IMR-90 (cell line): ENCODE measurements at regions not wholly inside any gene's neighbourhood (a gene's known extent, or its start where the extent isn't known, plus 50 kb on each side); places are given as distances from the start of the nearest gene placed in this dataset.

Experiments used
- ATAC-seq: fragments of 200-7000 bp; cut with Tn5 transposase; 2 replicates; pipeline ENCODE4 v1.9.1; 2020; ENCODE audit warnings: low read depth, mild to moderate bottlenecking, moderate library complexity
- BruUV-seq: library from RNA; stranded (reverse); fragments of 400-500 nt; replicated peaks from 2 replicates; lab custom pipeline; 2021; lab: Mats Ljungman, UMichigan
- CTCF ChIA-PET: fragments of 300-600 bp; formaldehyde crosslinking; extraction: SDS; loops from one replicate; lab custom pipeline; 2021; ENCODE audit warnings: antibody characterized with exemption; lab: Yijun Ruan, JAX
- POLR2A ChIA-PET: fragments of 300-600 bp; sonication (Branson Sonifier 250); formaldehyde crosslinking; loops from one replicate; lab custom pipeline; 2022; ENCODE audit warnings: antibody characterized with exemption; ENCODE audit not compliant: unreplicated experiment; lab: Charles Lee
- DNase-seq: peaks from one replicate; pipeline ENCODE4 v3.0.0; 2013
- H2AFZ ChIP-seq: replicated peaks from 2 replicates; pipeline ENCODE3; 2013; ENCODE audit warnings: low read length, mild to moderate bottlenecking; ENCODE audit not compliant: poor library complexity
- H2AK5ac ChIP-seq: 2 replicates; pipeline ENCODE4 v1.6.1; 2013; ENCODE audit warnings: low read depth, low read length, inconsistent platforms
- H2AK9ac ChIP-seq: replicated peaks from 2 replicates; pipeline ENCODE3; 2013; ENCODE audit warnings: mild to moderate bottlenecking, low read depth, low read length, moderate library complexity; ENCODE audit not compliant: poor library complexity
- H2BK120ac ChIP-seq: 2 replicates; pipeline ENCODE4 v1.6.1; 2013; ENCODE audit warnings: low read depth, low read length, inconsistent platforms
- H2BK15ac ChIP-seq: 3 replicates; pipeline ENCODE4 v1.6.1; 2013; ENCODE audit warnings: low read depth, low read length, inconsistent platforms
- H2BK20ac ChIP-seq: 2 replicates; pipeline ENCODE4 v1.6.1; 2013; ENCODE audit warnings: low read depth, mild to moderate bottlenecking, inconsistent platforms, low read length, moderate library complexity
- H2BK5ac ChIP-seq: 2 replicates; pipeline ENCODE4 v1.6.1; 2013; ENCODE audit warnings: mild to moderate bottlenecking, low read depth, low read length, inconsistent platforms; ENCODE audit not compliant: poor library complexity, severe bottlenecking
- H3K14ac ChIP-seq: replicated peaks from 2 replicates; pipeline ENCODE4 v1.6.1; 2013; ENCODE audit warnings: low read depth, low read length, inconsistent platforms
- H3K18ac ChIP-seq: 2 replicates; pipeline ENCODE4 v1.6.1; 2013; ENCODE audit warnings: low read depth, low read length, control low read depth
- H3K23ac ChIP-seq: 2 replicates; pipeline ENCODE4 v1.6.1; 2013; ENCODE audit warnings: low read depth, low read length, inconsistent platforms
- H3K27ac ChIP-seq: 2 replicates; pipeline ENCODE4 v1.5.1; 2013; ENCODE audit warnings: mild to moderate bottlenecking, control low read depth, low read length; ENCODE audit not compliant: insufficient read depth
- H3K27me3 ChIP-seq: 2 replicates; pipeline ENCODE4 v1.6.1; 2013; ENCODE audit warnings: low read length; ENCODE audit not compliant: control insufficient read depth, insufficient read depth
- H3K36me3 ChIP-seq: 2 replicates; pipeline ENCODE4 v1.6.1; 2013; ENCODE audit warnings: low read length, mixed read lengths; ENCODE audit not compliant: control insufficient read depth, insufficient read depth
- H3K4ac ChIP-seq: 2 replicates; pipeline ENCODE4 v1.6.1; 2013; ENCODE audit warnings: low read depth, low read length, inconsistent platforms
- H3K4me1 ChIP-seq: 2 replicates; pipeline ENCODE4 v1.6.1; 2013; ENCODE audit warnings: low read length, mixed read lengths; ENCODE audit not compliant: control insufficient read depth, insufficient read depth
- H3K4me2 ChIP-seq: 2 replicates; pipeline ENCODE4 v1.6.1; 2013; ENCODE audit warnings: low read depth, mild to moderate bottlenecking, control low read depth, low read length, moderate library complexity
- H3K4me3 ChIP-seq: 2 replicates; pipeline ENCODE4 v1.5.1; 2013; ENCODE audit warnings: low read depth, mild to moderate bottlenecking, control low read depth, low read length, moderate library complexity; ENCODE audit not compliant: insufficient read depth
- H3K56ac ChIP-seq: 2 replicates; pipeline ENCODE4 v1.6.1; 2013; ENCODE audit warnings: low read length, inconsistent platforms; ENCODE audit not compliant: insufficient read depth; ENCODE audit errors: extremely low read depth
- H3K79me1 ChIP-seq, 2 experiments: 2 replicates each; pipeline ENCODE4 v1.6.1; 2013; ENCODE audit warnings: low read length in 2 of 2, inconsistent platforms in 1 of 2, low read depth in 1 of 2
- H3K9ac ChIP-seq: 2 replicates; pipeline ENCODE4 v1.6.1; 2013; ENCODE audit warnings: low read depth, low read length, control low read depth
- H3K9me1 ChIP-seq: 2 replicates; pipeline ENCODE4 v1.6.1; 2013; ENCODE audit warnings: low read length, inconsistent platforms; ENCODE audit not compliant: insufficient read depth
- H3K9me3 ChIP-seq: 2 replicates; pipeline ENCODE4 v1.6.1; 2013; ENCODE audit warnings: low read length; ENCODE audit not compliant: control insufficient read depth, insufficient read depth
- H4K20me1 ChIP-seq: 2 replicates; pipeline ENCODE4 v1.6.1; 2013; ENCODE audit warnings: low read length, inconsistent platforms; ENCODE audit not compliant: insufficient read depth
- H4K5ac ChIP-seq: 2 replicates; pipeline ENCODE4 v1.6.1; 2013; ENCODE audit warnings: mild to moderate bottlenecking, low read depth, low read length, control low read depth
- H4K8ac ChIP-seq, 2 experiments: 2 replicates each; pipeline ENCODE4 v1.6.1; 2013; ENCODE audit warnings: low read depth in 2 of 2, low read length in 2 of 2, control low read depth in 1 of 2, inconsistent platforms in 1 of 2
- H4K91ac ChIP-seq: 2 replicates; pipeline ENCODE4 v1.6.1; 2013; ENCODE audit warnings: low read depth, low read length, inconsistent platforms; ENCODE audit not compliant: insufficient read depth
- BHLHE40 ChIP-seq: fragments of 150-350 bp; IDR thresholded peaks from 2 replicates; pipeline ENCODE4 v1.6.1; 2016; ENCODE audit warnings: mild to moderate bottlenecking, low read depth, low read length
- CEBPB ChIP-seq: IDR thresholded peaks from 2 replicates; pipeline ENCODE4 v1.6.1; 2012; ENCODE audit warnings: low read depth, low read length, improper control_type of control experiment
- ELK1 ChIP-seq: fragments of 150-350 bp; IDR thresholded peaks from 2 replicates; pipeline ENCODE4 v1.6.1; 2016; ENCODE audit warnings: low read depth, mild to moderate bottlenecking, low read length, moderate library complexity, borderline replicate concordance
- NFE2L2 ChIP-seq: fragments of 150-350 bp; IDR thresholded peaks from 2 replicates; pipeline ENCODE4 v1.6.1; 2016; ENCODE audit warnings: low read depth, mild to moderate bottlenecking, low read length
- RAD21 ChIP-seq: IDR thresholded peaks from 2 replicates; pipeline ENCODE4 v1.6.1; 2012; ENCODE audit warnings: low read length, improper control_type of control experiment
- SMC3 ChIP-seq: fragments of 150-350 bp; IDR thresholded peaks from 2 replicates; pipeline ENCODE4 v1.6.1; 2016; ENCODE audit warnings: low read depth, mild to moderate bottlenecking, antibody characterized with exemption, low read length, moderate library complexity
- WGBS, 2 experiments: methylation state at CpG; one replicate each; pipeline versions ENCODE4 v1.1.5 to v1.1.7; 2013; ENCODE audit warnings: missing lambda C conversion rate in 2 of 2; ENCODE audit not compliant: insufficient read length in 1 of 2; ENCODE audit errors: extremely low coverage in 2 of 2; 5-methylcytosine and 5-hydroxymethylcytosine counted together
- dilution Hi-C: fragments of 300-500 bp; cut with HindIII; formaldehyde crosslinking; loops from one replicate; pipeline ENCODE4 v1.14.3; 2018; ENCODE audit warnings: low sequenced_read_pairs; ENCODE audit not compliant: unreplicated experiment
- in situ Hi-C: fragments of 300-500 bp; cut with MboI; formaldehyde crosslinking; loops from 3 replicates; pipeline ENCODE4 v1.14.3; 2019; ENCODE audit warnings: low sequenced_read_pairs, inconsistent platforms, mixed read lengths
- intact Hi-C: fragments of 100-400 bp; cut with micrococcal nuclease; formaldehyde crosslinking; loops from 2 replicates; pipeline ENCODE4 v1.10.0; 2022
- TF ChIP-seq, protein P1 (sequence below): conservative IDR thresholded peaks from 2 replicates; pipeline ENCODE4 v1.5.1; 2012; ENCODE audit warnings: mild to moderate bottlenecking, low read depth, low read length, improper control_type of control experiment

DNA sequence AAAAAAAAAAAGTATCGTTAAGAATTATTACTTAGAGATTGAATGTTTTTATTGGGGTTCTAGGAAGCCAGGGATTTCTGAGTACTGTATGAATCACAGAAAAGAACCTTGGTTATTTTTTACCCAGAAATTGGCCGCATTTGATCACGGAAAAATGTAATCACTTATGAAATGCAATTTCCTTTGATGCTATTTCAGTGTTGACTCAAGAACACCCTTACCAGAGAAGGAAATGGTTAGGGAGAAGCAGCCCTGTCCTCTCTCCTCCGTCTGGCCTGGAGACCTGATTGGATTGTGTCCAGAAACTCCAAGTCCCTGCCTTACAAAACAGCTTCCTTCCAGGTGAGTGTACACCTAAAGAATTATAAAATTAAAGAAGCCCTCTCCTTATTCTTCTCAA, 116.7 kb downstream of the MED10 start:
- Histone ChIP-seq H4K5ac (no peak overlapping the region), H3K27me3 (no peaks in the 10 kb centered on the region), H3K9me3 (peaks cover 27% of the 10 kb centered on the region), H3K4ac (no peak overlapping the region), H3K27ac (no peak overlapping the region), H3K4me3 (no peak overlapping the region), H3K9ac (no peak overlapping the region), H3K14ac (no peak overlapping the region), H4K8ac (no peak overlapping the region), H3K79me1 (no peaks in the 10 kb centered on the region), H3K36me3 (no peaks in the 10 kb centered on the region), H2BK15ac (no peak overlapping the region), H2AK9ac (no peak overlapping the region), H3K4me1 (no peaks in the 10 kb centered on the region), H2BK120ac (no peak overlapping the region), H2BK20ac (no peak overlapping the region), H4K20me1 (no peaks in the 10 kb centered on the region), H2AK5ac (no peak overlapping the region), H2BK5ac (no peak overlapping the region), H3K23ac (no peak overlapping the region), H3K56ac (no peak overlapping the region), H3K9me1 (no peaks in the 10 kb centered on the region), H2AFZ (no peak overlapping the region), H3K18ac (no peak overlapping the region), H4K91ac (no peak overlapping the region), H3K4me2 (no peak overlapping the region)
- POLR2A ChIA-PET: no interaction called here
- TF ChIP-seq CEBPB: no peak
- no peak for TF ChIP-seq NFE2L2
- no peak for TF ChIP-seq RAD21
- no peak for TF ChIP-seq SMC3
- no peak for TF ChIP-seq ELK1
- TF ChIP-seq BHLHE40: no peak
- TF ChIP-seq, protein P1, sequence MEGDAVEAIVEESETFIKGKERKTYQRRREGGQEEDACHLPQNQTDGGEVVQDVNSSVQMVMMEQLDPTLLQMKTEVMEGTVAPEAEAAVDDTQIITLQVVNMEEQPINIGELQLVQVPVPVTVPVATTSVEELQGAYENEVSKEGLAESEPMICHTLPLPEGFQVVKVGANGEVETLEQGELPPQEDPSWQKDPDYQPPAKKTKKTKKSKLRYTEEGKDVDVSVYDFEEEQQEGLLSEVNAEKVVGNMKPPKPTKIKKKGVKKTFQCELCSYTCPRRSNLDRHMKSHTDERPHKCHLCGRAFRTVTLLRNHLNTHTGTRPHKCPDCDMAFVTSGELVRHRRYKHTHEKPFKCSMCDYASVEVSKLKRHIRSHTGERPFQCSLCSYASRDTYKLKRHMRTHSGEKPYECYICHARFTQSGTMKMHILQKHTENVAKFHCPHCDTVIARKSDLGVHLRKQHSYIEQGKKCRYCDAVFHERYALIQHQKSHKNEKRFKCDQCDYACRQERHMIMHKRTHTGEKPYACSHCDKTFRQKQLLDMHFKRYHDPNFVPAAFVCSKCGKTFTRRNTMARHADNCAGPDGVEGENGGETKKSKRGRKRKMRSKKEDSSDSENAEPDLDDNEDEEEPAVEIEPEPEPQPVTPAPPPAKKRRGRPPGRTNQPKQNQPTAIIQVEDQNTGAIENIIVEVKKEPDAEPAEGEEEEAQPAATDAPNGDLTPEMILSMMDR: no peak
- no peak for DNase-seq
- CTCF ChIA-PET: no interaction called here
- dilution Hi-C loops: no loop called here
- in situ Hi-C loops: no loop called here
- ATAC-seq: no peak
- intact Hi-C loops: no loop called here
- no CpG with 5 or more reads among the region's 4 CpGs for WGBS, 2 experiments
- BruUV-seq: no TSS peak
